ENCODE measurements at regions not wholly inside any gene's neighbourhood (a gene's known extent, or its start where the extent isn't known, plus 50 kb on each side); places are given as distances from the start of the nearest gene placed in this dataset.

DNA sequence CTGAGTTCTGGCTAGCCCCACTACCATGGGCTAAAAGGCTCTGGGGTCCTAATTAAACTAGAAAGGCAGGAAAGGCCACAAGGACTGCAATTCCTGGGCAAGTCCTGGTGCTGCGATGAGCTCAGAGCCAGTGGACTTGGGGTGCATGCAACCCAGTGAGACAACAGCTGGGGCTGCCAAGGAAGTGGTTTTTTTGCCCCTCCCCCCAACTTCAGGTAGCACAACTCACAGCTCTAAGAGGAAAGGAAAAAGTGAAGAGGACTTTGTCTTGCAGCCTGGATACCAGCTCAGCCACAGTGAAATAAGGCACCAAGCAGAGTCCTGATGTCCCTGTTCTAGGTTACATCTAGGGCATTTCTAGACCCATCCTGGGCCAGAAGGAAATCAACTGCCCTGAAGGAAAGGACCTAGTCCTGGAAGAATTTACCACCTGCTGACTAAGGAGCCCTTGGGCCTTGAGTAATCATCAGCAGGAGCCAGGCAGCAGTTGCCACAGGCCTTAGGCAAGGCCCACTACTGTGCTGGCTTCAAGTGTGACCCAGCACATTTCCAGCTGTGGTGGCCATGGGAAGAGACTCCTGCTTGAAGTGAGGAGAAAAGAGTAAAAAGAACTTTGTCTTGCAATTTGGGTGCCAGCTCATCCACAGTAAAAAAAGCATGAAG, 358.4 kb downstream of the BTBD3 start:
- no peak overlapping the region for H3K4me3 ChIP-seq (ENCODE audit: low read depth, low read length)
- TF ChIP-seq, protein P1, sequence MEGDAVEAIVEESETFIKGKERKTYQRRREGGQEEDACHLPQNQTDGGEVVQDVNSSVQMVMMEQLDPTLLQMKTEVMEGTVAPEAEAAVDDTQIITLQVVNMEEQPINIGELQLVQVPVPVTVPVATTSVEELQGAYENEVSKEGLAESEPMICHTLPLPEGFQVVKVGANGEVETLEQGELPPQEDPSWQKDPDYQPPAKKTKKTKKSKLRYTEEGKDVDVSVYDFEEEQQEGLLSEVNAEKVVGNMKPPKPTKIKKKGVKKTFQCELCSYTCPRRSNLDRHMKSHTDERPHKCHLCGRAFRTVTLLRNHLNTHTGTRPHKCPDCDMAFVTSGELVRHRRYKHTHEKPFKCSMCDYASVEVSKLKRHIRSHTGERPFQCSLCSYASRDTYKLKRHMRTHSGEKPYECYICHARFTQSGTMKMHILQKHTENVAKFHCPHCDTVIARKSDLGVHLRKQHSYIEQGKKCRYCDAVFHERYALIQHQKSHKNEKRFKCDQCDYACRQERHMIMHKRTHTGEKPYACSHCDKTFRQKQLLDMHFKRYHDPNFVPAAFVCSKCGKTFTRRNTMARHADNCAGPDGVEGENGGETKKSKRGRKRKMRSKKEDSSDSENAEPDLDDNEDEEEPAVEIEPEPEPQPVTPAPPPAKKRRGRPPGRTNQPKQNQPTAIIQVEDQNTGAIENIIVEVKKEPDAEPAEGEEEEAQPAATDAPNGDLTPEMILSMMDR (conservative IDR thresholded peaks at IDR 0.05; ENCODE audit: low read depth, low read length) = no peak
- peak; percentile 1 for DNase-seq (ENCODE audit: low read depth)

DNA sequence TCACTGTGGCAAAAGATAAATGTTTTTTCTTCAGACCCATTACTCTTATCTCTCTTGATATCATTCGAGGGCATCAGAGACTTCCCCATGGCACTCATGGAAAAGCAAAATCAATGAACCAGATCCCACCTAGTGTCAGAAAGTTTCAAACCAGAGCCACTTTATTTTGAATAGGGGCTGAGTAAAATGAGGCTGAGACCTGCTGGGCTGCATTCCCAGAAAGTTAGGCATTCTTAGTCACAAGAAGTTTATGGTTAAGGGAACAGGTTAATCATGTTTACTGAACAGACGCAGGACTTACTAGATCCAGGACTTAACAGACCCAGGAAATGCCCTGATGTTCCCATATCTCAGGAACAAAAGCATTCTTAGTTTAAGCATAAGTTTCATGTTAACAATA, 369.9 kb downstream of the BTBD3 start:
- H3K4me3 ChIP-seq (ENCODE audit: low read depth, low read length) = no peak overlapping the region
- no peak for DNase-seq (ENCODE audit: low read depth)
- TF ChIP-seq, protein P1 (conservative IDR thresholded peaks at IDR 0.05; ENCODE audit: low read depth, low read length) = no peak

DNA sequence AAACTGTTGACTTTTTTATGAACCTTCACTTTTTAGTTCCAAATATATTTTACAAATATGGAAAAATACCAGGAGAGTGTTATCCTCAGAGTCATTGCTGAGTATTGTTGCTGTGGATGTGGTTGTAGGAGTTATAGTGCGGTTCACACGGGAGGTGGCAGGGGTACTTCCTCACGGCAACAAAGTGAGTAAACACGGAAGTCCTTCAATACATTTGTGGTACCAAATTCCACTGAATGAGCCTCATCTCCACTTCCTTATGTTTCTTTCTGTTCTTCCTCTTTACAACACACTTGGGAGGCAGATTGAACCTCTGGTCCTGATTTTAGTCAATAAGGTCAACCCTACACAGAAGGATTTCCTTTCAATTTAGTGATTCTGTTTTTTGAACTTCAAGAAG, 371.8 kb downstream of the BTBD3 start:
- TF ChIP-seq, protein P1 (conservative IDR thresholded peaks at IDR 0.05; ENCODE audit: low read depth, low read length) = no peak

DNA sequence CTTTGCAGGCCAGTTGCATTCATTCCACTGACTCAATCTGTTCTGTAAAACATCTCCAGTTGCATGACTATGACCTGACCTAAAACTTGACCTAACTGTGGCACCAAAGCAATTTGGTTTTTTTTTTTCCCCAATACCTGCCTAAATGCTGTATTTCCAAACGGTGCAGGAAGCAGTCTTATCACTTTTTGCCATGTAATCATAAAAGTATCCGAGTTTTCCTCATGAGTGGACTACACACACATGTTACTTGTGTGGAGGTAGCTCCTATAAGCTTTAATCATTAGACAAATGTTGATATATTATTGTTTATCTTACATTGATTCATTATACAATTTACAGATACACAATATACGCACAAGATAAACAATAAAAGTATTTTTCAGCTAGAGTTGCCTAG, 373.7 kb downstream of the BTBD3 start:
- H3K4me3 ChIP-seq (ENCODE audit: low read depth, low read length) = no peak overlapping the region
- DNase-seq (ENCODE audit: low read depth) = no peak
- TF ChIP-seq, protein P1 (conservative IDR thresholded peaks at IDR 0.05; ENCODE audit: low read depth, low read length) = no peak

More for the DNA sequence above, 371.8 kb downstream of the BTBD3 start:
- H3K4me3 ChIP-seq (ENCODE audit: low read depth, low read length) = no peak overlapping the region
- no peak for DNase-seq (ENCODE audit: low read depth)

DNA sequence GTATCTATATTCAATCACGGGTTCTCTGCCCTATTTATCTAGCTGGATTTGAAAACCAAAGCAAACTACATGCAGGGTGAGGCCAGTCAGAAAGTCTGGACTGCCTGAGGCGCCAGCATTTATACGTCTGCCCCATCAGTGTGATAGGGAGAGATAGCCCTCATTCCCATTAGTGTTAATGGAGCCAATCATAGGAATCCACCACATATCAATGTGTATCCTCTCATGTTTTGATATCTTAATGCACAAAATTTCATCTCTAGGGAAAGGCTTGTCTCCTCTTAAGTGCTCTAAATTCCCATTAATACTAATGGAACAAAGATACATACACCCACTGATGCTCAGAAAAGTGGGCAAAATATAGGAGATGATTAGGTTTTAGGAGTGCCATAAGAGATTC, 376.2 kb downstream of the BTBD3 start:
- TF ChIP-seq, protein P1 (conservative IDR thresholded peaks at IDR 0.05; ENCODE audit: low read depth, low read length) = no peak
- no peak for DNase-seq (ENCODE audit: low read depth)
- H3K4me3 ChIP-seq (ENCODE audit: low read depth, low read length) = no peak overlapping the region

DNA sequence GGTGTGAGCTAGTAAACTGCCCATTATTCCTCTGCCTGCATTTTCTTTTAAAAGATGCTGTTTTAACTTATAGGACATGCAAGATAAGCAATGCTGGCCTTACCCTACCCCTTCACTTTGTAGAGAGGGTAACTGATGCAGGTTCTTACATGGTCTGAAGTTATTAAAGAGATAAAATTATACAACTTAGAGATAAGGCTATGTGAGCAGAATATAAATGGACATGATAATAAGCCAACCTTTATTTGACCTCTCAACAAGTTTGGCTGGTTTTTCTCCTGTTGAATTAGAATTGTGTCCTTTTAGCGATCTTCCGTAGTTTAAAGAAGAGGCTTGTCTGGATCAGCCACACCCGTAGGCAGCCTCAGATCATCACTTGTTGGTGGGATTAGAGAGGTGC, 377.0 kb downstream of the BTBD3 start:
- no peak overlapping the region for H3K4me3 ChIP-seq (ENCODE audit: low read depth, low read length)
- TF ChIP-seq, protein P1 (conservative IDR thresholded peaks at IDR 0.05; ENCODE audit: low read depth, low read length) = no peak
- DNase-seq (ENCODE audit: low read depth) = no peak

Data from choroid plexus epithelial cell (primary cell).